Upper lobe of left lung (tissue), 4 donors: ENCODE measurements at regions not wholly inside any gene's neighbourhood (a gene's known extent, or its start where the extent isn't known, plus 50 kb on each side); places are given as distances from the start of the nearest gene placed in this dataset.

ENCODE experiments used
- CTCF ChIP-seq, 6 experiments: fragments of 450-650 bp in 4 of 6; fragments of 200-600 bp in 2 of 6; sonication (generic) in 2 of 6; IDR thresholded peaks; one replicate each; pipeline ENCODE4 v1.5.1; 2016 to 2019; ENCODE audit warnings: antibody characterized with exemption in 6 of 6
- POLR2A ChIP-seq, 4 donors: fragments of 450-650 bp; IDR thresholded peaks; one replicate each; pipeline ENCODE4 v1.5.1; 2016 to 2017; ENCODE audit warnings: antibody characterized with exemption in 4 of 4, mild to moderate bottlenecking in 2 of 4

- TF ChIP-seq POLR2A (IDR thresholded peaks at IDR 0.05): no peak
- no peak for TF ChIP-seq CTCF (IDR thresholded peaks at IDR 0.05)
Measured at GRCh38 chr17:79479876-79480275, 131.0 kb downstream of the RBFOX3 start.
